Cardiac septum (tissue), 1 donor: ENCODE measurements at regions not wholly inside any gene's neighbourhood (a gene's known extent, or its start where the extent isn't known, plus 50 kb on each side); places are given as distances from the start of the nearest gene placed in this dataset.
"Not testable (repeated sequence)": the region's sequence is repeated elsewhere in the genome, so short reads cannot be mapped to it uniquely, and the experiment has no call there.

Source experiments
- DNase-seq: peaks from one replicate; pipeline ENCODE4 v3.0.0-alpha.2; 2020; ENCODE audit warnings: low spot score
- intact Hi-C: fragments of 100-400 bp; cut with DNase I; formaldehyde crosslinking; loops from one replicate; pipeline ENCODE4 v1.14.0; 2022
- donor health status: DM: no; HTN: no; CAD: no.

GRCh38 chr5:126677121-126677520 lies 76.4 kb downstream of the PHAX start:
- intact Hi-C loops, result no loop called here
- DNase-seq, result no peak

DNA sequence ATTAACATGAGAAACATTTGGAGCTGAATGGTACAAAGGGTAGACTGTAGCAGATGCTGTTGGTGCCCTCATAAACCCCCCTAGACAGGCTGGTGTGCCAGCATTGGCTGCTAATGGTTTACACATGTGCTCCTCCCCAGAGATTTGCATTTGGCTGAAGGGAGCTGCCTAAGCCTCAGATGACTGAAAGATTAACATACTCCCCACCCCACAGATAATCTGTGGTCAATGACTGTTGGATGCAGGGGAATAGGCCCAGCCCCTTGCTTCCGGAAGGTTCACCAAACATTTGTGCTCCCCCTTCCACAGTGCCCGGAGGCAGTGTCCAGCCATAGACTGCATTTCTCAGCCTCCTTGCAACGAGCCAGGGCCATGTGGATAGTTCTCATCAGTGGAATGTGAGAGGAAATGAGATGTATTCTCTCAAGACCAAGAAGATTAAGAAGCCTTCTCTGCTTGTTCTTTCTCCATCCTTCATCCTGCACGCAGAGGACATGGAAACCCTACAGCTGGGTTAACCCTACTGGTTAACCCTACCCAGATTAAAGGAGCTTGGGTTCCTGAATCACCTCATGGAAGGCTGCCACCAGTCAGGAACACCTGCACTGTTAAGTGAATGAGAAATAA lies 79.6 kb downstream of the PHAX start:
- DNase-seq, result no peak
- intact Hi-C loops, result no loop called here

DNA sequence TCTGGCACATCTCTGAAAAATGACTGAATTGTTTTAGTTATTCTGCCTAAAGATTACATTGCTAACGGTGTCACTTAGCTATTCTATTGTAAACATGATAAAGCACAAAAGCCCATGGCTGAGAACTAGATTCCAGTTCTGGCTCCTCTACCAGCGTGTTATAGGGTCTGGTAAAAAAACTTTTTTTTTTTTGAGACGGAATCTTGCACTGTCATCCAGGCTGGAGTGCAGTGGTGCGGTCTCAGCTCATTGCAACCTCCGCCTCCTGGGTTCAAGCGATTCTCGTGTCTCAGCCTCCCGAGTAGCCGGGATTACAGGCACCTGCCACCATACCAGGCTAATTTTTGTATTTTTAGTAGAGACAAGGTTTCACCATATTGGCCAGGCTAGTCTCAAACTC lies 80.6 kb downstream of the PHAX start:
- DNase-seq, intact Hi-C loops: not testable (repeated sequence)

- intact Hi-C loops, result no loop called here
- DNase-seq, result peak; percentile 15
Measured at GRCh38 chr5:126681970-126682369, 81.2 kb downstream of the PHAX start.

GRCh38 chr5:126682856-126683255 lies 82.1 kb downstream of the PHAX start:
- intact Hi-C loops, result no loop called here
- DNase-seq, result no peak

DNA sequence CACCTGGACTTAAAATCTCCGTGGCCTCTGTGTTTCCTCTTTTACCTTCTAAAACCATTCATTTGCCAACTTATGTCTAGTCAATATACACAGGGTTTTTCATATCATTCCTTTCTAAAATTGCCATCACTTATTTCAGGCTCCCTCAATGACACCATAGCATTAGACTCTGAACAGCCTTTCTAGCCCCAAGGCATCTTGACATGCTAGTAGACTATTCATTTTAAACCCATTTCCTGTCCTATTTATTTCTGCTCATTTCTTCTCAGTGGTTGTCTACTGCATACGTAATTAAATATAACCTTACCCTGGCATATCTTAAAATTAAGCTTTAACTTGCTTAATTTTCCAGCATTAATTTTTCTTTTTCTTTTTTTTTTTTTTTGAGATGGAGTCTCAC lies 83.2 kb downstream of the PHAX start:
- no peak for DNase-seq
- intact Hi-C loops, result no loop called here

DNA sequence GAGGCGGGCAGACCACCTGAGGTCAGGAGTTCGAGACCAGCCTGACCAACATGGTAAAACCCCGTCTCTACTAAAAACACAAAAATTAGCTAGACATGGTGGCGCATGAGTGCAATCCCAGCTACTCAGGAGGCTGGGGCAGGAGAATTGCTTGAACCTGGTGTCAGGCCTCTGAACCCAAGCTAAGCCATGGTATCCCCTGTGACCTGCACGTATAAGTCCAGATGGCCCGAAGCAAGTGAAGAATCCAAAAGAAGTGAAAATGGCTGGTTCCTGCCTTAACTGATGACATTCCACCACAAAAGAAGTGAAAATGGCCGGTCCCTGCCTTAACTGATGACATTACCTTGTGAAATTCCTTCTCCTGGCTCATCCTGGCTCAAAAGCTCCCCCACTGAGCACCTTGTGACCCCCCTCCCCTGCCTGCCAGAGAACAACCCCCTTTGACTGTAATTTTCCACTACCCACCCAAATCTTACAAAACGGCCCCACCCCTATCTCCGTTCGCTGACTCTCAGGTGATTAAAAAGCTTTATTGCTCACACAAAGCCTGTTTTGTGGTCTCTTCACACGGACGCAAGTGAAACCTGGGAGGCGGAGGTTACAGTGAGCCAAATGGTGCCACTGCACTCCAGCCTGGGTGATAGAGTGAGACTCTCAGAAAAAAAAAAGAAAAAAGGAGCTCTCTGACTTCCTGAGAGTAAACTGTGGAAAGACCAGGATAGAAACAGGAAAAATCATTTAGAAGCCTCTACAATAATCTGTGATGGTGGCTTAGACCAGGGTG lies 84.1 kb downstream of the PHAX start:
- peak; percentile 20 for DNase-seq
- intact Hi-C loops, result not testable (repeated sequence)

GRCh38 chr5:126686451-126687126 lies 85.8 kb downstream of the PHAX start:
- intact Hi-C loops, result no loop called here
- no peak for DNase-seq

DNA sequence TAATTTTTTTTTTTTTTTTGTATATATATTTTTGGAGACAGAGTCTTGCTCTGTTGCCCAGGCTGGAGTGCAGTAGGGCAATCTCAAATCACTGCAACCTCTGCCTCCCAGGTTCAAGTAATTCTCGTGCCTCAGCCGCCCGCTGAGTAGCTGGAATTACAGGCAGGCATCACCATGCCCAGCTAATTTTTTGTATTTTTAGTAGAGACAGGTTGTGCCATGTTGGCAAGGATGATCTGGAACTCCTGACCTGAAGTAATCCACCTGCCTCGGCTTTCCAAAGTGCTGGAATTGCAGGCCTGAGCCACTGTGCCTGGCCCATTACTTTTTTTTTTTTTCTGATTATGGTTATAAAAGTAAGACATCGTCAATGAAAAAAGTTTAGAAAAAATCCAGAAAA lies 84.0 kb upstream of the LMNB1 start:
- DNase-seq, result no peak
- intact Hi-C loops, result no loop called here

DNA sequence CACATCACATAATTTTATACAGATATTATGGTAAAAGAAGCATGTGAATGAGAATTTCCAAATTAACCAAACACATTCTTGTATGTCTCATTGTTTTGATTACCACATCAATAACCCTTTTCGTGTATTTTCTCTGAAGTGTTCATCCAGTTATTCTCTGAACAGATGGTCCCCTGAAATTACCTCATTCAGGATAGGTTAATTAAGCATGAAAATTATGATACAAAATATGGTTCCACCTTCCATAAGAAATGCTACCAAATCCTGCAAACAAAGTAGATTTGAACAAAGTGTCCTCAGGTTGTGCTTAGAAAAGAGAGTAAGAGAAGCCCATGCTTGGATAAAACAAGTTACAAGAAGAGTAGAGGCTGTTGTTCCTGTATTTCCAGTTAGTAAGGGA lies 83.1 kb upstream of the LMNB1 start:
- DNase-seq, result no peak
- intact Hi-C loops, result no loop called here

- DNase-seq, result no peak
- intact Hi-C loops, result no loop called here
Measured at GRCh38 chr5:126694403-126694802, 82.5 kb upstream of the LMNB1 start.

GRCh38 chr5:126695091-126695490 lies 81.8 kb upstream of the LMNB1 start:
- intact Hi-C loops, result no loop called here

DNA sequence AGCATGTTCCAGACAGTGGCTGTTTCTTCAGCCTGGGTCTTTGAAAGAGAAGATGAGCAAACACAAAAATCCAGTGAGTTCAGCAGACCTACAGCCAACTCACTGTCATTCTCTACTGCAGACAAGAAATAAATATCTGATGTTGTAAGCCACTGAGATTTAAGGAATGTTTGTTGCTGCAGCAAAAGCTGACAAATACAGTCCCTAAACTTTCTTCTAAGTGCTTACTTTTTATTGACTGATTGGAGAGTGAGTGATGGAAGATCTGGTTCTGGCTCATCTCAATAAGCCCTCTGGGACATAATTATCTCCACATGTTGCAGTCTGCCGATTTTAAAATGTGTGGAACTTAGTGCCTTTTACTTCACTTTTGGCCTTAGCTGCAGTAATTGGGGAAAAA lies 69.9 kb upstream of the LMNB1 start:
- intact Hi-C loops, result no loop called here
- DNase-seq, result no peak

More at GRCh38 chr5:126695091-126695490, 81.8 kb upstream of the LMNB1 start:
- no peak for DNase-seq

GRCh38 chr5:126715765-126716164 lies 61.2 kb upstream of the LMNB1 start:
- intact Hi-C loops, result no loop called here
- no peak for DNase-seq

GRCh38 chr5:126716861-126717260 lies 60.1 kb upstream of the LMNB1 start:
- no peak for DNase-seq
- intact Hi-C loops, result no loop called here

- intact Hi-C loops, result no loop called here
- no peak for DNase-seq
Measured at GRCh38 chr5:126718236-126718868, 58.6 kb upstream of the LMNB1 start.

DNA sequence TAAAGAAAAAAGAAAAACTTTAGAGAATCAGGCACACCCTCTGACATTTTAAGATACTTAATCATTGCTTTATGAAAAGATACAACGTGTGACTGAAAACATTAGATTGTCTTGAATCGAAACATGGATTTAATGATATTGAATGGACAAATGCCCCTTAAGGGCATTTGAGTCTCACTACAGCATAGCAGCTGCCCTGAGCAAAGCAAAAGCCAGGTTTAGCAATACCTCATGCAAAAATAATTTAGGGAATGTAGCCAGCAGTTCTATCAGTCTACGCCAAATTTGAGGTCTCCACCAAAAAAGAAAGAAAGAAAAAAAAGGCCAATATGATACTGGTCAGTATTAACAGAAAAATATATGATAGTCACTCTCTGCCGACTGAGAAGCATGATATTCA lies 56.6 kb upstream of the LMNB1 start:
- intact Hi-C loops, result no loop called here
- DNase-seq, result no peak

GRCh38 chr5:126723643-126724042 lies 53.3 kb upstream of the LMNB1 start:
- DNase-seq, result no peak
- intact Hi-C loops, result no loop called here
